PFSK-1 (cell line): ENCODE measurements at regions not wholly inside any gene's neighbourhood (a gene's known extent, or its start where the extent isn't known, plus 50 kb on each side); places are given as distances from the start of the nearest gene placed in this dataset.

Experiments used
- FOXP2 ChIP-seq: optimal IDR thresholded peaks from 2 replicates; pipeline ENCODE3; 2011; ENCODE audit warnings: borderline replicate concordance, control low read depth, inconsistent platforms; ENCODE audit not compliant: insufficient read depth; ENCODE audit errors: extremely low read length, extremely low read depth
- POLR2AphosphoS5 ChIP-seq: IDR thresholded peaks from 2 replicates; pipeline ENCODE4 v1.6.1; 2012; ENCODE audit warnings: low read depth, mild to moderate bottlenecking, control low read depth, low read length, moderate library complexity
- REST ChIP-seq, 2 experiments: IDR thresholded peaks; 2 replicates each; pipeline versions ENCODE4 v1.6.1 to v1.8.0; 2011 to 2012; ENCODE audit warnings: low read depth in 2 of 2, low read length in 2 of 2, control low read depth in 1 of 2, inconsistent platforms in 1 of 2, mild to moderate bottlenecking in 1 of 2, moderate library complexity in 1 of 2; ENCODE audit not compliant: insufficient read depth in 1 of 2
- SIN3A ChIP-seq: IDR thresholded peaks from 2 replicates; pipeline ENCODE4 v1.6.1; 2012; ENCODE audit warnings: mild to moderate bottlenecking, low read length, moderate library complexity, borderline replicate concordance; ENCODE audit not compliant: insufficient read depth
- TAF1 ChIP-seq: IDR thresholded peaks from 2 replicates; pipeline ENCODE4 v1.6.1; 2012; ENCODE audit warnings: low read length, control low read depth, borderline replicate concordance; ENCODE audit not compliant: insufficient read depth

- TF ChIP-seq POLR2AphosphoS5 (no peak), TAF1 (no peak), REST (IDR thresholded peaks at IDR 0.05; ENCODE audit: insufficient read depth in 1 of 2, low read depth in 2 of 2, low read length in 2 of 2) (no peak), SIN3A (no peak), FOXP2 (no peak)
These were observed 54.8 kb upstream of the MIR17HG start for GRCh38 chr13:91292630-91293221.
